ENCODE measurements at regions not wholly inside any gene's neighbourhood (a gene's known extent, or its start where the extent isn't known, plus 50 kb on each side); places are given as distances from the start of the nearest gene placed in this dataset.

GRCh38 chr22:34427841-34428240, 507.6 kb upstream of the LARGE1 start:
- Mint-ChIP-seq H3K4me1 (no peaks in the 10 kb centered on the region), H3K27me3 (no peaks in the 10 kb centered on the region), H3K9me3 (peaks cover 2 to 15% (median 6%) of the 10 kb centered on the region in 8 donors), H3K36me3 (no peaks in the 10 kb centered on the region), H3K4me3 (no peak overlapping the region), H3K27ac (no peak overlapping the region)
- ChIA-PET POLR2A (ENCODE audit: partially characterized antibody) (no interaction called here), CTCF (ENCODE audit: partially characterized antibody) (interaction anchor here (1.3 kb wide), 1 partner anchor 9 kb away, joined by 3 read pairs; no protein-coding TSS in a partner anchor)
- no peak for DNase-seq
- no peaks in the 10 kb centered on the region for H3K4me1 ChIP-seq (ENCODE audit: insufficient read depth, low read length)
- no peaks in the 10 kb centered on the region for H3K27me3 ChIP-seq (ENCODE audit: insufficient read depth, low read length)
- H3K9me3 ChIP-seq (ENCODE audit: control insufficient read depth in 1 of 2, low read length in 2 of 2), result no peaks in the 10 kb centered on the region
- H3K36me3 ChIP-seq (ENCODE audit: insufficient read depth, low read length), result no peaks in the 10 kb centered on the region
- H3K4me3 ChIP-seq (ENCODE audit: low read length in 2 of 2), result no peak overlapping the region
- intact Hi-C loops (cut with micrococcal nuclease), result no loop called here
- H3K27ac ChIP-seq (ENCODE audit: low read depth, low read length), result no peak overlapping the region

GRCh38 chr22:34429314-34429713, 509.0 kb upstream of the LARGE1 start:
- Mint-ChIP-seq H3K4me3 (no peak overlapping the region), H3K27me3 (no peaks in the 10 kb centered on the region), H3K36me3 (no peaks in the 10 kb centered on the region), H3K9me3 (peaks cover 2 to 15% (median 6%) of the 10 kb centered on the region in 8 donors), H3K4me1 (no peaks in the 10 kb centered on the region), H3K27ac (no peak overlapping the region)
- no peaks in the 10 kb centered on the region for H3K27me3 ChIP-seq (ENCODE audit: insufficient read depth, low read length)
- H3K27ac ChIP-seq (ENCODE audit: low read depth, low read length), result no peak overlapping the region
- no peaks in the 10 kb centered on the region for H3K4me1 ChIP-seq (ENCODE audit: insufficient read depth, low read length)
- ChIA-PET CTCF (ENCODE audit: partially characterized antibody) (interaction anchor here (0.5 kb wide), 1 partner anchor 576 kb away, joined by 4 read pairs; no protein-coding TSS in a partner anchor), POLR2A (ENCODE audit: partially characterized antibody) (no interaction called here)
- H3K9me3 ChIP-seq (ENCODE audit: control insufficient read depth in 1 of 2, low read length in 2 of 2), result no peaks in the 10 kb centered on the region
- DNase-seq, result no peak
- intact Hi-C loops (cut with micrococcal nuclease), result no loop called here
- H3K36me3 ChIP-seq (ENCODE audit: insufficient read depth, low read length), result no peaks in the 10 kb centered on the region
- H3K4me3 ChIP-seq (ENCODE audit: low read length in 2 of 2), result no peak overlapping the region

GRCh38 chr22:34430386-34430785, 510.1 kb upstream of the LARGE1 start:
- CTCF ChIA-PET (ENCODE audit: partially characterized antibody), result no interaction called here
- no peak for DNase-seq
- POLR2A ChIA-PET (ENCODE audit: partially characterized antibody), result no interaction called here
- no peak overlapping the region for H3K4me3 ChIP-seq (ENCODE audit: low read length in 2 of 2)
- Mint-ChIP-seq H3K9me3 (peaks cover 0 to 16% (median 6%) of the 10 kb centered on the region in 8 donors), H3K27ac (no peak overlapping the region), H3K4me3 (no peak overlapping the region), H3K4me1 (no peaks in the 10 kb centered on the region), H3K27me3 (no peaks in the 10 kb centered on the region), H3K36me3 (no peaks in the 10 kb centered on the region)
- H3K27me3 ChIP-seq (ENCODE audit: insufficient read depth, low read length), result no peaks in the 10 kb centered on the region
- H3K9me3 ChIP-seq (ENCODE audit: control insufficient read depth in 1 of 2, low read length in 2 of 2), result no peaks in the 10 kb centered on the region
- H3K27ac ChIP-seq (ENCODE audit: low read depth, low read length), result no peak overlapping the region
- intact Hi-C loops (cut with micrococcal nuclease), result no loop called here
- H3K36me3 ChIP-seq (ENCODE audit: insufficient read depth, low read length), result no peaks in the 10 kb centered on the region
- H3K4me1 ChIP-seq (ENCODE audit: insufficient read depth, low read length), result no peaks in the 10 kb centered on the region

DNA sequence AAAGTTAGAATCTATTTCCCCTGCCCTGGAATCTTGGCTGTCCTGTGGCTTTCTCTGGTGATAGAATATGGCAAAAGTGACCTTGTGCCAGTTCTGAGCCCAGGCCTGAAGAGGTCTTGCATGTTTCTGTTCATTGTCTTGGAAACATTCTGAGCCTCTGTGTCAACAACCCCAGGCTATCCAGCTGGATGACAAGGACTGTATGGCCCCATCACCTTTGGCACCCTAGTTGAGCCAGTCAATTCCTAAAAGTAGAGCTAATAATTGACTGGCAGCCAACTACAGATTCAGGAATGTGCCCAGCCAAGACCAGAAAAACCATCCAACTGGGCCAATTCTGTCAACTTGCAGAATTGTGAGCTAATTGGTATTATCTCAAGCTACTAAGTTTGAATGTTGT, 514.1 kb upstream of the LARGE1 start:
- Mint-ChIP-seq H3K36me3 (no peaks in the 10 kb centered on the region), H3K9me3 (peaks cover 0 to 17% (median 6%) of the 10 kb centered on the region in 8 donors), H3K27ac (no peak overlapping the region), H3K4me1 (no peaks in the 10 kb centered on the region), H3K27me3 (no peaks in the 10 kb centered on the region), H3K4me3 (no peak overlapping the region)
- no peaks in the 10 kb centered on the region for H3K9me3 ChIP-seq (ENCODE audit: control insufficient read depth in 1 of 2, low read length in 2 of 2)
- intact Hi-C loops (cut with micrococcal nuclease), result no loop called here
- POLR2A ChIA-PET (ENCODE audit: partially characterized antibody), result no interaction called here
- H3K27me3 ChIP-seq (ENCODE audit: insufficient read depth, low read length), result no peaks in the 10 kb centered on the region
- H3K27ac ChIP-seq (ENCODE audit: low read depth, low read length), result no peak overlapping the region
- CTCF ChIA-PET (ENCODE audit: partially characterized antibody), result no interaction called here
- H3K4me1 ChIP-seq (ENCODE audit: insufficient read depth, low read length), result no peaks in the 10 kb centered on the region
- H3K4me3 ChIP-seq (ENCODE audit: low read length in 2 of 2), result no peak overlapping the region
- no peak for DNase-seq
- H3K36me3 ChIP-seq (ENCODE audit: insufficient read depth, low read length), result no peaks in the 10 kb centered on the region

DNA sequence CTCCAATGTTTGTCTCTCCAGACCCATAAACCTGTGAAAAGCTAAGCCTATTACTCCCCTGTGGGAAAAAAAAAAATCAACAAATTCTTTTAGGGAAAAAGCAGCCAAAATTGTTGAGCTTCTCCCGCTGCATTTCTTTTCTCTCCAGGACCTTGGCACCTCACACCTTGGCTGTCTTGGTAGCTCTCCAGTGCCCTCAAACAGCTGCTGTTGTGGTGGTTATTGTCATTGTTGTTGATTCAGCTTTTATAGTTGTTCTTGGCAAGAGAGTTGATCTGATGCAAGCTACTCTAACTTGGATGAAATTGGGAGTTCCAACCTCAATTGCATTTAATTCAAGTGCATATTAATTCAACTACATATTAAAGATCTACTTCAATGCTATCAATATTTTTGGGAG, 516.9 kb upstream of the LARGE1 start:
- no peak for DNase-seq
- POLR2A ChIA-PET (ENCODE audit: partially characterized antibody), result interaction anchor here (0.6 kb wide), 1 partner anchor 11 kb away, joined by 4 read pairs; no protein-coding TSS in a partner anchor
- H3K27me3 Mint-ChIP-seq, result no peaks in the 10 kb centered on the region
- H3K4me1 Mint-ChIP-seq, result no peaks in the 10 kb centered on the region
- no peak overlapping the region for H3K4me3 Mint-ChIP-seq
- H3K4me1 ChIP-seq (ENCODE audit: insufficient read depth, low read length), result no peaks in the 10 kb centered on the region
- no peaks in the 10 kb centered on the region for H3K27me3 ChIP-seq (ENCODE audit: insufficient read depth, low read length)
- no peaks in the 10 kb centered on the region for H3K36me3 Mint-ChIP-seq
- CTCF ChIA-PET (ENCODE audit: partially characterized antibody), result interaction anchor here (1.2 kb wide), 1 partner anchor 9 kb away, joined by 3 read pairs; no protein-coding TSS in a partner anchor
- no peak overlapping the region for H3K4me3 ChIP-seq (ENCODE audit: low read length in 2 of 2)
- no peaks in the 10 kb centered on the region for H3K36me3 ChIP-seq (ENCODE audit: insufficient read depth, low read length)
- no peaks in the 10 kb centered on the region for H3K9me3 ChIP-seq (ENCODE audit: control insufficient read depth in 1 of 2, low read length in 2 of 2)
- no peak overlapping the region for H3K27ac Mint-ChIP-seq
- no peak overlapping the region for H3K27ac ChIP-seq (ENCODE audit: low read depth, low read length)
- intact Hi-C loops (cut with micrococcal nuclease), result no loop called here
- H3K9me3 Mint-ChIP-seq, result peaks cover 0 to 13% (median 5%) of the 10 kb centered on the region in 8 donors

DNA sequence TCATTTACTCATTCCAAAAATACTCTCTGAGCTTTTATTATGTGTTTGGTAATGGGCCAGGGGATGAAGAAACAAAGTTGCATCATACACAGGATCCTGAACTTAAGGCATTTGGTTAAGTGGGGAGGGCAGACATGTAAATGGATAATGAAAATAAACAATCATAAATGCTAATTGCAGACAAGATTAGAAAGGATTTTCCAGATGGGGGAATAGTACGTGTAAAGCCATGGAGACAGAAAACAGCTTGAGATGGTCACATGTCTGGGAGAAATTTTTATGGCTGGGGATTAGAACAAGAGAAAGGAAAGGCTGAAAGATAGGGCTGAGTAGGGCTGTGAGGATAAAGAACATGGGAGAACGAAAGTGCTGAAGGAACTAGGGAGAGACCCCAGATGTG, 534.3 kb upstream of the LARGE1 start:
- Histone ChIP-seq H3K4me3 (ENCODE audit: low read length in 2 of 2) (no peak overlapping the region), H3K36me3 (ENCODE audit: insufficient read depth, low read length) (no peaks in the 10 kb centered on the region), H3K9me3 (ENCODE audit: control insufficient read depth in 1 of 2, low read length in 2 of 2) (no peaks in the 10 kb centered on the region), H3K27me3 (ENCODE audit: insufficient read depth, low read length) (no peaks in the 10 kb centered on the region), H3K27ac (ENCODE audit: low read depth, low read length) (no peak overlapping the region), H3K4me1 (ENCODE audit: insufficient read depth, low read length) (no peaks in the 10 kb centered on the region)
- ChIA-PET POLR2A (ENCODE audit: partially characterized antibody) (no interaction called here), CTCF (ENCODE audit: partially characterized antibody) (no interaction called here)
- Mint-ChIP-seq H3K9me3 (peaks cover 0 to 10% (median 0%) of the 10 kb centered on the region in 8 donors), H3K4me1 (no peaks in the 10 kb centered on the region), H3K4me3 (no peak overlapping the region), H3K27ac (no peak overlapping the region), H3K27me3 (peaks cover 0 to 2% of the 10 kb centered on the region in 2 donors), H3K36me3 (no peaks in the 10 kb centered on the region)
- no peak for DNase-seq
- intact Hi-C loops (cut with micrococcal nuclease), result no loop called here

- H3K9me3 Mint-ChIP-seq, result peaks cover 0 to 12% (median 6%) of the 10 kb centered on the region in 8 donors
- H3K36me3 Mint-ChIP-seq, result no peaks in the 10 kb centered on the region
- no peaks in the 10 kb centered on the region for H3K36me3 ChIP-seq (ENCODE audit: insufficient read depth, low read length)
- DNase-seq, result no peak
- H3K4me3 ChIP-seq (ENCODE audit: low read length in 2 of 2), result no peak overlapping the region
- H3K4me1 Mint-ChIP-seq, result no peaks in the 10 kb centered on the region
- H3K27me3 Mint-ChIP-seq, result no peaks in the 10 kb centered on the region
- no peaks in the 10 kb centered on the region for H3K9me3 ChIP-seq (ENCODE audit: control insufficient read depth in 1 of 2, low read length in 2 of 2)
- POLR2A ChIA-PET (ENCODE audit: partially characterized antibody), result no interaction called here
- CTCF ChIA-PET (ENCODE audit: partially characterized antibody), result no interaction called here
- H3K4me1 ChIP-seq (ENCODE audit: insufficient read depth, low read length), result no peaks in the 10 kb centered on the region
- H3K27me3 ChIP-seq (ENCODE audit: insufficient read depth, low read length), result no peaks in the 10 kb centered on the region
- no peak overlapping the region for H3K4me3 Mint-ChIP-seq
- H3K27ac ChIP-seq (ENCODE audit: low read depth, low read length), result no peak overlapping the region
- intact Hi-C loops (cut with micrococcal nuclease), result no loop called here
- peak overlapping the region in 1 of 7 donors; percentile 23 for H3K27ac Mint-ChIP-seq
Measured at GRCh38 chr22:34462795-34463194, 542.5 kb upstream of the LARGE1 start.

DNA sequence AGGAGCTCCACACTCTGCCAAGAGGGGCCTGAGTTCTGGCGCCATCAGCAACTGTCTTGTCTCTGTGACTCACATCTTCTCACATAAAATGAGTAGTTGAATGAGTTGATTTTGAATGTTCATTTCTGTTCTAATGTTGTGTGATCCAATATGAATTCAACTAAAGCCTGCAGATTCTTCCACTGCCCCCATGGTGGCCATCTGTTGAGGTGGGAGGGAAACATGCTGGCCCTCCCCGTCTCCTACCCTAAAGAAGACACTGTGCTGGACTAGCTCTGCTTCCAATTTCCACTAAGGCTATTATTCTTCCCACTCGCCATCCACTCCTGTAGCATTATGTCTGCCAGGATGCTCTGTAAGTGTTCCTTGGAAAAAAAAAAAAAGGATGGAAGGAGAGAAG, 555.6 kb upstream of the LARGE1 start:
- POLR2A ChIA-PET (ENCODE audit: partially characterized antibody), result no interaction called here
- Histone ChIP-seq H3K27ac (ENCODE audit: low read depth, low read length) (no peak overlapping the region), H3K4me1 (ENCODE audit: insufficient read depth, low read length) (no peaks in the 10 kb centered on the region), H3K36me3 (ENCODE audit: insufficient read depth, low read length) (no peaks in the 10 kb centered on the region), H3K9me3 (ENCODE audit: control insufficient read depth in 1 of 2, low read length in 2 of 2) (no peaks in the 10 kb centered on the region), H3K4me3 (ENCODE audit: low read length in 2 of 2) (no peak overlapping the region), H3K27me3 (ENCODE audit: insufficient read depth, low read length) (no peaks in the 10 kb centered on the region)
- no peaks in the 10 kb centered on the region for H3K36me3 Mint-ChIP-seq
- H3K4me1 Mint-ChIP-seq, result no peaks in the 10 kb centered on the region
- H3K9me3 Mint-ChIP-seq, result peaks cover 2 to 14% (median 6%) of the 10 kb centered on the region in 8 donors
- no peaks in the 10 kb centered on the region for H3K27me3 Mint-ChIP-seq
- no peak overlapping the region for H3K27ac Mint-ChIP-seq
- H3K4me3 Mint-ChIP-seq, result no peak overlapping the region
- intact Hi-C loops (cut with micrococcal nuclease), result no loop called here
- CTCF ChIA-PET (ENCODE audit: partially characterized antibody), result no interaction called here
- no peak for DNase-seq

All from CD4-positive, alpha-beta memory T cell (primary cell).